Ovary (tissue), 7 donors: ENCODE measurements at regions not wholly inside any gene's neighbourhood (a gene's known extent, or its start where the extent isn't known, plus 50 kb on each side); places are given as distances from the start of the nearest gene placed in this dataset.

ENCODE experiments used
- DNase-seq, 5 donors: peaks; one replicate each; pipeline ENCODE4 v3.0.0-alpha.2; 2019 to 2020
- H3K27ac ChIP-seq, 2 donors: fragments of 200-600 bp; one replicate each; pipeline versions ENCODE4 v1.5.1 to v1.8.0; 2019 to 2022
- H3K27me3 ChIP-seq: fragments of 200-600 bp; one replicate; pipeline ENCODE4 v1.8.0; 2022
- H3K36me3 ChIP-seq: fragments of 200-600 bp; sonication (generic); one replicate; pipeline ENCODE4 v1.5.1; 2019
- H3K4me1 ChIP-seq: one replicate; pipeline ENCODE4 v1.8.1; 2013; ENCODE audit warnings: mild to moderate bottlenecking, moderate library complexity; ENCODE audit not compliant: insufficient read depth
- H3K4me3 ChIP-seq: fragments of 200-600 bp; sonication (generic); one replicate; pipeline ENCODE4 v1.5.1; 2017
- H3K9me3 ChIP-seq, 2 donors: fragments of 200-600 bp in 1 of 2; sonication (generic) in 1 of 2; one replicate each; pipeline versions ENCODE4 v1.5.1 to v1.8.1; 2013 to 2019; ENCODE audit warnings: mild to moderate bottlenecking in 1 of 2, moderate library complexity in 1 of 2
- CTCF ChIP-seq, 3 donors: fragments of 450-650 bp in 2 of 3; fragments of 200-600 bp in 1 of 3; IDR thresholded peaks; one replicate each; pipeline versions ENCODE4 v1.5.1 to v1.8.0; 2016 to 2022; ENCODE audit warnings: antibody characterized with exemption in 3 of 3, mild to moderate bottlenecking in 1 of 3
- EP300 ChIP-seq: sonication (generic); formaldehyde crosslinking; IDR thresholded peaks from one replicate; pipeline ENCODE4 v1.6.1; 2017; ENCODE audit warnings: antibody characterized with exemption
- POLR2A ChIP-seq: fragments of 450-650 bp; IDR thresholded peaks from one replicate; pipeline ENCODE4 v1.6.1; 2017; ENCODE audit warnings: antibody characterized with exemption, mild to moderate bottlenecking, moderate library complexity
- WGBS, 3 donors: extraction: QIAGEN DNeasy Blood & Tissue Kit in 1 of 3; methylation state at CpG; one replicate each; pipeline versions ENCODE4 v1.1.5 to v1.1.7; 2013 to 2017; 5-methylcytosine and 5-hydroxymethylcytosine counted together
- intact Hi-C, 4 donors: fragments of 100-400 bp; cut with DNase I; formaldehyde crosslinking; loops; one replicate each; pipeline versions ENCODE4 v1.11.0 to v1.15.1; 2022 to 2023
- donor health status: DM: no; HTN: no; CAD: no; lungs with moderate emphysema.
- donor health status: DM: no; HTN: no; CAD: no.
- donor health status: Bipolar disorder and iron deficiency.
- donor health status: DM: no; HTN: no; CAD: no.
- donor health status: DM: yes; HTN: yes; CAD: no.

- H3K4me1 ChIP-seq: no peaks in the 10 kb centered on the region
- H3K27ac ChIP-seq: no peak overlapping the region
Observed at GRCh38 chr4:155523358-155523757, 143.3 kb upstream of the GUCY1A1 start.

GRCh38 chr4:155522201-155522600, 144.4 kb upstream of the GUCY1A1 start:
- TF ChIP-seq CTCF (IDR thresholded peaks at IDR 0.05) (no peak), EP300 (no peak), POLR2A (no peak)
- H3K36me3 ChIP-seq: no peaks in the 10 kb centered on the region
- DNase-seq: no peak
- H3K4me3 ChIP-seq: no peak overlapping the region
- intact Hi-C loops: no loop called here
- WGBS, 3 donors: 26 to 31% (median 29%) methylated on average over 2 of the region's 2 CpGs
- no peak overlapping the region for H3K27ac ChIP-seq
- no peaks in the 10 kb centered on the region for H3K9me3 ChIP-seq
- H3K27me3 ChIP-seq: no peaks in the 10 kb centered on the region
- no peaks in the 10 kb centered on the region for H3K4me1 ChIP-seq

More at GRCh38 chr4:155523358-155523757, 143.3 kb upstream of the GUCY1A1 start:
- no peaks in the 10 kb centered on the region for H3K27me3 ChIP-seq
- WGBS, 3 donors: 68 to 79% (median 71%) methylated on average over 2 of the region's 2 CpGs
- no peak for DNase-seq
- intact Hi-C loops: no loop called here
- TF ChIP-seq CTCF (IDR thresholded peaks at IDR 0.05) (no peak), EP300 (no peak), POLR2A (no peak)
- H3K9me3 ChIP-seq: no peaks in the 10 kb centered on the region
- H3K36me3 ChIP-seq: no peaks in the 10 kb centered on the region
- H3K4me3 ChIP-seq: no peak overlapping the region

- TF ChIP-seq CTCF (IDR thresholded peaks at IDR 0.05) (no peak), EP300 (no peak), POLR2A (no peak)
- Histone ChIP-seq H3K4me3 (no peak overlapping the region), H3K4me1 (no peaks in the 10 kb centered on the region), H3K9me3 (no peaks in the 10 kb centered on the region), H3K27ac (no peak overlapping the region), H3K36me3 (no peaks in the 10 kb centered on the region), H3K27me3 (no peaks in the 10 kb centered on the region)
- 70 to 88% (median 86%) methylated on average over 7 of the region's 7 CpGs for WGBS, 3 donors
- intact Hi-C loops: no loop called here
- DNase-seq: no peak
Observed at GRCh38 chr4:155521382-155521781, 144.6 kb upstream of the MAP9 start.

GRCh38 chr4:155515444-155516075, 138.8 kb upstream of the MAP9 start:
- no peaks in the 10 kb centered on the region for H3K27me3 ChIP-seq

More at GRCh38 chr4:155515444-155516075, 138.8 kb upstream of the MAP9 start:
- no peak for TF ChIP-seq POLR2A
- no peak for TF ChIP-seq CTCF (IDR thresholded peaks at IDR 0.05)
- no peak for TF ChIP-seq EP300
- Histone ChIP-seq H3K4me3 (no peak overlapping the region), H3K9me3 (no peaks in the 10 kb centered on the region), H3K36me3 (no peaks in the 10 kb centered on the region), H3K4me1 (no peaks in the 10 kb centered on the region), H3K27ac (no peak overlapping the region)
- DNase-seq: no peak
- 53 to 56% (median 56%) methylated on average over 3 of the region's 3 CpGs for WGBS, 3 donors
- intact Hi-C loops: no loop called here
